ENCODE measurements at regions not wholly inside any gene's neighbourhood (a gene's known extent, or its start where the extent isn't known, plus 50 kb on each side); places are given as distances from the start of the nearest gene placed in this dataset.
A peak's percentile ranks its signal among the peaks of the same experiment; 100 is the strongest.

DNA sequence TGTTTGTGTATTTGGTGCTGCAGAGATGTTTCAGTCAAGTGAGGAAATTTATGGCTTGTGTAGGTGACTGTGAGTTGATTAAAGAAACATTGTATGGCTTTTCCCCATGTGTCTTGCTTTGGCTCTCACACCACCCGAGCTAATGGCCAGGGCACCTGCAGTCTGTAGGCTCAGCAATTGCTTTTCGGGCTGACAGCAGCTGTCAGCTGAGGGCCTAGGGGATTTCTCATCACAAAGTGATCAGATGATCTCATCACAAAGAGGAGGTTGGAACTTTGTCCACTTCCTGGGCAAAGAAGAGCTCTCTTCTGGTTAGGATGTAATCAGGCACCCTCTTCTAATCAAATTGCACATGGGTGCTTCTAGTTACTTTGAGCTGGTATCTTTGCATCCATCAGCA lies 632.2 kb downstream of the SLC4A3 start:
- H3K4me3 ChIP-seq (ENCODE audit: low read depth, low read length): no peak overlapping the region
- no peak for DNase-seq (ENCODE audit: low read depth)
- TF ChIP-seq, protein P1, sequence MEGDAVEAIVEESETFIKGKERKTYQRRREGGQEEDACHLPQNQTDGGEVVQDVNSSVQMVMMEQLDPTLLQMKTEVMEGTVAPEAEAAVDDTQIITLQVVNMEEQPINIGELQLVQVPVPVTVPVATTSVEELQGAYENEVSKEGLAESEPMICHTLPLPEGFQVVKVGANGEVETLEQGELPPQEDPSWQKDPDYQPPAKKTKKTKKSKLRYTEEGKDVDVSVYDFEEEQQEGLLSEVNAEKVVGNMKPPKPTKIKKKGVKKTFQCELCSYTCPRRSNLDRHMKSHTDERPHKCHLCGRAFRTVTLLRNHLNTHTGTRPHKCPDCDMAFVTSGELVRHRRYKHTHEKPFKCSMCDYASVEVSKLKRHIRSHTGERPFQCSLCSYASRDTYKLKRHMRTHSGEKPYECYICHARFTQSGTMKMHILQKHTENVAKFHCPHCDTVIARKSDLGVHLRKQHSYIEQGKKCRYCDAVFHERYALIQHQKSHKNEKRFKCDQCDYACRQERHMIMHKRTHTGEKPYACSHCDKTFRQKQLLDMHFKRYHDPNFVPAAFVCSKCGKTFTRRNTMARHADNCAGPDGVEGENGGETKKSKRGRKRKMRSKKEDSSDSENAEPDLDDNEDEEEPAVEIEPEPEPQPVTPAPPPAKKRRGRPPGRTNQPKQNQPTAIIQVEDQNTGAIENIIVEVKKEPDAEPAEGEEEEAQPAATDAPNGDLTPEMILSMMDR (IDR thresholded peaks at IDR 0.05; ENCODE audit: control insufficient read depth, extremely low read depth, insufficient read depth): no peak

DNA sequence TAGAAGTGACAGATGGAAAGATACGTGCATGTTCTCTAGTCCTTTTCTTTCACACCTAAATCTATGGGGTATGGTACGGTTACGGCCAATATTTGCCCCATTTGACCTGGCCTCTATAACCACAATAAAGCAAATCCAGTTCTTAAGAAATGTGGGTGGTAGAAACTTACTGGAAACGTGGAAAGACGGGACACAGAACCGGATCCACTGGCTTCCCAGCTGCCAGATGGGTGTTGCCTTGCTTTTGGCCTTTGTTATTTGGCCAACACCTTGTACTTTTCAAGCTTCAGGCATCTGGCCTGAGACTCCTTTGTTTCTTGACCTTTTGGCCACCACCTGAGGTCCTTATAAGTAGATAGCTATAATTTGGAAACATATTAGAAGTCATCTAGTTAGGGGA lies 635.9 kb downstream of the SLC4A3 start:
- TF ChIP-seq, protein P1 (IDR thresholded peaks at IDR 0.05; ENCODE audit: control insufficient read depth, extremely low read depth, insufficient read depth): no peak
- DNase-seq (ENCODE audit: low read depth): no peak
- no peak overlapping the region for H3K4me3 ChIP-seq (ENCODE audit: low read depth, low read length)

DNA sequence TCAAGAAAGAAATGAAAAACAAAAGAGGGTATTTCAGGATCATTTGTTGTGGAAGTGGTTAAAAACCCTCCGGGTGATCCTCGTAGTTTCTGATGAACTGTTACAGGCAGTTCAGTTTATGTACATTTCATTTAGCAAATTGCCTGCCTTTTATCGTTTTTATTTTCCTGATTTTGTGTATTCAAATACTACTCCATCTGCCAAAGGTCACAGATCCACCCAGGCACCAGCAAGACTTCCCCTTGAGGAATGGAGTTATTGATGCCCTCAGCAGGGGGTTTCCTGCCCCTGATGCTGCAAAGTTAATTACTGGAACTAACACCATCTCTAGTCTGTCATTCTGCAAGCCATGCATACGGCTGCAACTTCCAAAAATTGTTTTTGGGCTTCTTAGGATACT lies 641.9 kb downstream of the SLC4A3 start:
- no peak for DNase-seq (ENCODE audit: low read depth)
- no peak overlapping the region for H3K4me3 ChIP-seq (ENCODE audit: low read depth, low read length)
- TF ChIP-seq, protein P1 (IDR thresholded peaks at IDR 0.05; ENCODE audit: control insufficient read depth, extremely low read depth, insufficient read depth): no peak

DNA sequence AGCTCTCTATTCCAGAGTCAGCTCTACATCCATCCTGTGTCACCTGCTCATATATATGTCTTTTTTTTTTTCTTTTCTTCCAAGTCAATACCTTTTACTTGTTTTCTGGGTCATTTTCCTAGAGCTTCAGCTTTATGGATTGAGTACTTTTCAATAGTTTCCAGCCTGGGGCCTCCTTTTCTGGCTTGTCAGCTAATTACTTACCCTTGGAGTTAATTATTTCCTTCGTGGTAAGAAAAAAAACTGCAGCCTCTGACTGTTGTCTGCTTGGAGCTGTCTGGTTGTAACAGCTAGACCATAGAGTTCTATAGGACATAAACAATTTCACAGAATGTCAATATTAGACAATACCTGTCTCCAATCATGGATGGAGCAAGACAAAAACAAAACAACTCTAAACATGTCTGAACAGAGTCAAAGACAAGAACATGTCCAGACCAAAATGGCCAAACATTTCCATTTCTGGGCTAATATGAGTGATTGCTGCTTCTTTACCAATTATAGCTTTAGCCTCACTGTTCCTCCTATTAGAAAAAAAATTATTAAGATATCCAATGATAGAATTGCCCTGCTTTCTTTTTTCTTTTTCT lies 643.1 kb downstream of the SLC4A3 start:
- no peak overlapping the region for H3K4me3 ChIP-seq (ENCODE audit: low read depth, low read length)
- TF ChIP-seq, protein P1 (IDR thresholded peaks at IDR 0.05; ENCODE audit: control insufficient read depth, extremely low read depth, insufficient read depth): no peak
- no peak for DNase-seq (ENCODE audit: low read depth)

DNA sequence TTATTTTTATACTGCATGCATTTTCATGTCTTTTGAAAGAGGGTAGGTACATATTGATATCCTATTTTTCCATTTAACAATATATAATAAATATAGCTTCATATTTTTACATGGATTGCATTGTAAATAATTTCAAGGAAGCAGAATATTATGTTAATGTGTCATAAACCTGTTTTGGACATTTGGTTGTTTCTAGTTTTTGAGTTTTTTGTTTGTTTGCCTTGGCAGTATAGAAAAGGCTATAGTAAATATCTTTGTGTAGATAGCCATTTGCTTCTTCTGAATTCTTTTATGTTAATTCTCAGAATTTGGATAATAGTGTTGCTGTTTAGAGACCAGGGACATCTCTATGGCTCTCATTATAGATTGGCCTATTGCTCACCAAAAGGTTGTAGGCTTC lies 645.2 kb downstream of the SLC4A3 start:
- no peak for DNase-seq (ENCODE audit: low read depth)
- TF ChIP-seq, protein P1 (IDR thresholded peaks at IDR 0.05; ENCODE audit: control insufficient read depth, extremely low read depth, insufficient read depth): no peak
- no peak overlapping the region for H3K4me3 ChIP-seq (ENCODE audit: low read depth, low read length)

DNA sequence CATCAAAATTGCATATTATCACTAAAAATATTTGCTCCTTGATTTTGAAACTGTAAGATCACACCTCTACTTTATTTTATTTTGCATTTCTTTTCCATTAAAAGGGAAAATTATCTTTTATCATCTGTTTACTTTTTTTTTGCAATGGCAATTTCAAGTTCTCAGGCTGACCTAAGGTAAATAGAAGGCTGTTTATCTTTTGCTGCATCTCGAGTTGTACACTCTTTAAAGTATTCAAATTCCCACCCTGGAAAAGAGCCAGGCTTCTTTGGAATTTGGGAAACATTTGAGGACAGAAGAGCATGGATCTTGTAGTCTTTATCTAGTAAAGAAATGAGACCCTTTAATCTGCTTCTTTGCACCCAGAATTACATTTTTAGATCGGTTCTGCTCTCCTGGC lies 645.7 kb downstream of the SLC4A3 start:
- no peak overlapping the region for H3K4me3 ChIP-seq (ENCODE audit: low read depth, low read length)
- peak; percentile 64 for DNase-seq (ENCODE audit: low read depth)
- TF ChIP-seq, protein P1 (IDR thresholded peaks at IDR 0.05; ENCODE audit: control insufficient read depth, extremely low read depth, insufficient read depth): no peak

DNA sequence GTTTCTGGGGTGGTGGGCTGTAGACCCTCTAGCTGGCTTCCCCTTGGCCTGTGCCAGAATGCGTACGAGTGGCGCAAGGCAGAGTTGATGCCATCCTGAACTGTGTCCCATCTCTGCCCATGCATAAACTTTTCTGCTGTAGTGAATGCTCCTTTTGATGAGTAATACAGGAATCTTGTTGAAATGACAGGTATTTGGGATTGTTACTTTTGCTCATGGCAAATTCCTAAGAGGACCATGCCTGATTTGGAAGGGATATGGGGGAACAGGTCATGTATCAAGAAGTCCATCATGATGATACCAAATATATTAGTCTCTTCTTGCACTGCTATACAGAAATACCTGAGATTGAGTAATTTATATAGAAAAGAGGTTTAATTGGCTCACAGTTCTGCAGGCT lies 648.0 kb downstream of the SLC4A3 start:
- no peak for DNase-seq (ENCODE audit: low read depth)
- TF ChIP-seq, protein P1 (IDR thresholded peaks at IDR 0.05; ENCODE audit: control insufficient read depth, extremely low read depth, insufficient read depth): no peak
- no peak overlapping the region for H3K4me3 ChIP-seq (ENCODE audit: low read depth, low read length)

All from LNCaP clone FGC (cell line).